ENCODE measurements at regions not wholly inside any gene's neighbourhood (a gene's known extent, or its start where the extent isn't known, plus 50 kb on each side); places are given as distances from the start of the nearest gene placed in this dataset.

- TF ChIP-seq CTCF (IDR thresholded peaks at IDR 0.05; ENCODE audit: low read length) (no peak), EZH2 (IDR thresholded peaks at IDR 0.05; ENCODE audit: borderline replicate concordance, low read length) (no peak)
Measured at GRCh38 chrX:120749141-120749846, 119.4 kb upstream of the C1GALT1C1 start.
